Psoas muscle (tissue), 7 donors: ENCODE measurements at regions not wholly inside any gene's neighbourhood (a gene's known extent, or its start where the extent isn't known, plus 50 kb on each side); places are given as distances from the start of the nearest gene placed in this dataset.

ENCODE experiments used
- ATAC-seq, 4 donors: fragments of 200-7000 bp; cut with Tn5 transposase; one replicate each; pipeline ENCODE4 v1.9.1; 2020; ENCODE audit warnings: moderate library complexity in 3 of 4, mild to moderate bottlenecking in 2 of 4
- DNase-seq, 2 donors: peaks; one replicate each; pipeline ENCODE4 v3.0.0-alpha.2; 2020
- H3K27ac ChIP-seq: fragments of 200-600 bp; one replicate; pipeline ENCODE4 v1.8.0; 2022
- H3K27me3 ChIP-seq, 3 donors: fragments of 200-600 bp in 1 of 3; one replicate each; pipeline versions ENCODE4 v1.6.1 to v1.8.0; 2013 to 2022; ENCODE audit warnings: low read length in 2 of 3, mild to moderate bottlenecking in 2 of 3, moderate library complexity in 1 of 3; ENCODE audit not compliant: insufficient read depth in 3 of 3
- H3K36me3 ChIP-seq, 2 donors: fragments of 200-600 bp in 1 of 2; one replicate each; pipeline versions ENCODE4 v1.6.1 to v1.8.0; 2013 to 2022; ENCODE audit warnings: low read depth in 1 of 2, mild to moderate bottlenecking in 1 of 2, moderate library complexity in 1 of 2; ENCODE audit not compliant: insufficient read depth in 1 of 2
- H3K4me1 ChIP-seq: fragments of 200-600 bp; one replicate; pipeline ENCODE4 v1.8.0; 2022
- H3K4me3 ChIP-seq: fragments of 200-600 bp; one replicate; pipeline ENCODE4 v1.8.0; 2022; ENCODE audit warnings: mild to moderate bottlenecking
- H3K9me3 ChIP-seq: fragments of 200-600 bp; one replicate; pipeline ENCODE4 v1.8.0; 2022
- WGBS, 3 donors: extraction: QIAGEN DNeasy Blood & Tissue Kit; methylation state at CpG; one replicate each; pipeline versions ENCODE4 v1.1.6 to v1.1.7; 2013; 5-methylcytosine and 5-hydroxymethylcytosine counted together
- intact Hi-C, 2 donors: fragments of 100-400 bp; cut with DNase I; formaldehyde crosslinking; loops; one replicate each; pipeline versions ENCODE4 v1.11.0 to v1.14.2; 2022
- TF ChIP-seq, protein P1 (sequence below): fragments of 200-600 bp; IDR thresholded peaks from one replicate; pipeline ENCODE4 v1.8.0; 2022; ENCODE audit warnings: antibody characterized with exemption
- donor health status: healthy with polysubstance abuse.
- donor health status: DM: no; HTN: no; CAD: no; lungs with moderate emphysema.
- donor health status: Bipolar disorder and iron deficiency.
- donor health status: healthy.
- donor health status: DM: yes; HTN: yes; CAD: no.
- donor health status: DM: no; HTN: no; CAD: no.
- donor health status: DM: yes; HTN: yes; CAD: no.

DNA sequence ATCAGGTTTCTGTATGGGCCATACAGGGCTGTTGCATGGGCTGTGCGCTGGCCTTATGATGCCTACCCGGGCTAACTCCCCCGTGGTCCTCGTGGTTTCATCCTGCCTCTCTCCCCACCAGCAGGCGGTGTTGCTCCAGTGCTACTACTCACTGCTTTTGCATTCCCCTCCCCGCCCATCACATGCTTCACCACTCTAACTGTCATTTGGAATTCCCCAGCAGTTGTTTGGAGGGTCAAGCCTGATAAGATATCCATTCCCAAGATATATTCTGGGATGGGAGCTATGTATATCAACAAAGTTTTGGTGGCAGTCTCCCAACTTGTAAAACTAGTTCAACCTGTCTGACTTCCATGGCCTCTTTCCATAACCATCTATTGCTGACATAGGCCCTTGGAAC lies 233.2 kb upstream of the SOX4 start:
- DNase-seq (no peak), ATAC-seq (no peak)
- TF ChIP-seq, protein P1, sequence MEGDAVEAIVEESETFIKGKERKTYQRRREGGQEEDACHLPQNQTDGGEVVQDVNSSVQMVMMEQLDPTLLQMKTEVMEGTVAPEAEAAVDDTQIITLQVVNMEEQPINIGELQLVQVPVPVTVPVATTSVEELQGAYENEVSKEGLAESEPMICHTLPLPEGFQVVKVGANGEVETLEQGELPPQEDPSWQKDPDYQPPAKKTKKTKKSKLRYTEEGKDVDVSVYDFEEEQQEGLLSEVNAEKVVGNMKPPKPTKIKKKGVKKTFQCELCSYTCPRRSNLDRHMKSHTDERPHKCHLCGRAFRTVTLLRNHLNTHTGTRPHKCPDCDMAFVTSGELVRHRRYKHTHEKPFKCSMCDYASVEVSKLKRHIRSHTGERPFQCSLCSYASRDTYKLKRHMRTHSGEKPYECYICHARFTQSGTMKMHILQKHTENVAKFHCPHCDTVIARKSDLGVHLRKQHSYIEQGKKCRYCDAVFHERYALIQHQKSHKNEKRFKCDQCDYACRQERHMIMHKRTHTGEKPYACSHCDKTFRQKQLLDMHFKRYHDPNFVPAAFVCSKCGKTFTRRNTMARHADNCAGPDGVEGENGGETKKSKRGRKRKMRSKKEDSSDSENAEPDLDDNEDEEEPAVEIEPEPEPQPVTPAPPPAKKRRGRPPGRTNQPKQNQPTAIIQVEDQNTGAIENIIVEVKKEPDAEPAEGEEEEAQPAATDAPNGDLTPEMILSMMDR: no peak
- 93 to 98% (median 96%) methylated on average over 6 of the region's 6 CpGs for WGBS, 3 donors
- Histone ChIP-seq H3K4me1 (peaks cover 7% of the 10 kb centered on the region), H3K36me3 (no peaks in the 10 kb centered on the region), H3K27me3 (no peaks in the 10 kb centered on the region), H3K4me3 (no peak overlapping the region), H3K27ac (no peak overlapping the region), H3K9me3 (no peaks in the 10 kb centered on the region)
- intact Hi-C loops: no loop called here

GRCh38 chr6:21367148-21367547 lies 226.4 kb upstream of the SOX4 start:
- no peaks in the 10 kb centered on the region for H3K4me1 ChIP-seq
- WGBS, 3 donors: 91% methylated on average over 4 of the region's 4 CpGs
- H3K36me3 ChIP-seq: no peaks in the 10 kb centered on the region
- ATAC-seq: no peak
- H3K4me3 ChIP-seq: no peak overlapping the region
- intact Hi-C loops: no loop called here
- no peak for DNase-seq
- H3K9me3 ChIP-seq: no peaks in the 10 kb centered on the region
- no peaks in the 10 kb centered on the region for H3K27me3 ChIP-seq
- TF ChIP-seq, protein P1: no peak
- H3K27ac ChIP-seq: no peak overlapping the region

- ATAC-seq: no peak
- Histone ChIP-seq H3K36me3 (no peaks in the 10 kb centered on the region), H3K27me3 (no peaks in the 10 kb centered on the region), H3K4me3 (no peak overlapping the region), H3K9me3 (no peaks in the 10 kb centered on the region), H3K4me1 (no peaks in the 10 kb centered on the region), H3K27ac (no peak overlapping the region)
- 92 to 97% (median 95%) methylated on average over 3 of the region's 3 CpGs for WGBS, 3 donors
- DNase-seq: no peak
- intact Hi-C loops: no loop called here
- TF ChIP-seq, protein P1: no peak
Measured at GRCh38 chr6:21367649-21368154, 225.8 kb upstream of the SOX4 start.

DNA sequence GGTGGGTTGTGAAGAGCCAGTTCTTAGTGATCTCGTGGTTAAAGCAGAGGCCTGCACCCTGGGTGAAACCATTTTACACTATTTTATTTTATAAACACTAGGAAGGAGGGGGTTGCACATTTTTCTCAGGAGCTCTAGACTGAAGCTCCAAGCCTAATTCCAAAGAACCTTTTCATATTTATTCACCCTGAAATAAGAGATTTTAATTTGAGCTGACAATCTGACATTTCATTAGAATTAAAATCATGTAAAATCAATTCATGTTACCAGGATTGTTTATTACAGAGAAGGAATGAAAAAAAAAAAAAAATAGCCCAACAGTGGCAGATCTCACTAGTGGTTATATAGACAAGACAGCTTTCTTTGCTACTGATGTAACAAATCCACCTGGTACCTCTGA lies 222.5 kb upstream of the SOX4 start:
- Histone ChIP-seq H3K27ac (no peak overlapping the region), H3K9me3 (no peaks in the 10 kb centered on the region), H3K4me1 (no peaks in the 10 kb centered on the region), H3K36me3 (no peaks in the 10 kb centered on the region), H3K27me3 (no peaks in the 10 kb centered on the region), H3K4me3 (no peak overlapping the region)
- ATAC-seq (no peak), DNase-seq (no peak)
- WGBS, 3 donors: 27 to 68% (median 67%) methylated on average over 1 of the region's 1 CpG
- TF ChIP-seq, protein P1: no peak
- intact Hi-C loops: no loop called here

GRCh38 chr6:21371676-21372171 lies 221.8 kb upstream of the SOX4 start:
- Histone ChIP-seq H3K27me3 (no peaks in the 10 kb centered on the region), H3K36me3 (no peaks in the 10 kb centered on the region), H3K4me1 (no peaks in the 10 kb centered on the region), H3K9me3 (no peaks in the 10 kb centered on the region), H3K27ac (no peak overlapping the region), H3K4me3 (no peak overlapping the region)
- intact Hi-C loops: no loop called here
- WGBS, 3 donors: 24 to 26% (median 25%) methylated on average over 6 of the region's 6 CpGs
- TF ChIP-seq, protein P1: no peak
- DNase-seq: no peak
- no peak for ATAC-seq
